Gastroesophageal sphincter (tissue), 4 donors: ENCODE measurements at regions not wholly inside any gene's neighbourhood (a gene's known extent, or its start where the extent isn't known, plus 50 kb on each side); places are given as distances from the start of the nearest gene placed in this dataset.

ENCODE experiments used
- ATAC-seq: fragments of 150-250 bp; one replicate; pipeline ENCODE4 v1.9.1; 2016; ENCODE audit warnings: mild to moderate bottlenecking, moderate library complexity
- H3K27ac ChIP-seq, 4 donors: fragments of 200-600 bp; sonication (generic) in 3 of 4; 1 replicate in 3 of 4; 2 replicates in 1 of 4; pipeline ENCODE4 v1.5.1; 2016 to 2019
- H3K27me3 ChIP-seq: fragments of 200-600 bp; sonication (generic); one replicate; pipeline ENCODE4 v1.5.1; 2019
- H3K36me3 ChIP-seq, 2 donors: fragments of 200-600 bp; sonication (generic); one replicate each; pipeline ENCODE4 v1.5.1; 2019; ENCODE audit warnings: control low read depth in 1 of 2
- H3K4me1 ChIP-seq, 3 donors: fragments of 200-600 bp; sonication (generic); 1 replicate in 2 of 3; 2 replicates in 1 of 3; pipeline ENCODE4 v1.5.1; 2016 to 2019; ENCODE audit warnings: control low read depth in 2 of 3
- H3K4me3 ChIP-seq, 2 donors: fragments of 200-600 bp; sonication (generic); one replicate each; pipeline ENCODE4 v1.5.1; 2019; ENCODE audit warnings: mild to moderate bottlenecking in 1 of 2, moderate library complexity in 1 of 2
- H3K9me3 ChIP-seq, 3 donors: fragments of 200-600 bp; sonication (generic); one replicate each; pipeline ENCODE4 v1.5.1; 2017 to 2019; ENCODE audit warnings: control low read depth in 2 of 3
- EP300 ChIP-seq: sonication (generic); formaldehyde crosslinking; IDR thresholded peaks from one replicate; pipeline ENCODE4 v1.6.1; 2017; ENCODE audit warnings: antibody characterized with exemption, mild to moderate bottlenecking
- POLR2A ChIP-seq, 2 donors: fragments of 450-650 bp; IDR thresholded peaks; one replicate each; pipeline ENCODE4 v1.6.1; 2017; ENCODE audit warnings: antibody characterized with exemption in 2 of 2, mild to moderate bottlenecking in 2 of 2, moderate library complexity in 1 of 2
- POLR2AphosphoS5 ChIP-seq: sonication (generic); formaldehyde crosslinking; IDR thresholded peaks from one replicate; pipeline ENCODE4 v1.6.1; 2017; ENCODE audit warnings: antibody characterized with exemption
- WGBS, 2 donors: methylation state at CpG; one replicate each; pipeline ENCODE4 v1.1.5; 2018; ENCODE audit warnings: low coverage in 1 of 2; 5-methylcytosine and 5-hydroxymethylcytosine counted together
- TF ChIP-seq, protein P1 (sequence below), 4 experiments: fragments of 200-600 bp in 2 of 4; fragments of 450-650 bp in 2 of 4; sonication (generic) in 1 of 4; IDR thresholded peaks; one replicate each; pipeline ENCODE4 v1.5.1; 2017 to 2019; ENCODE audit warnings: antibody characterized with exemption in 4 of 4, mild to moderate bottlenecking in 2 of 4, moderate library complexity in 2 of 4

DNA sequence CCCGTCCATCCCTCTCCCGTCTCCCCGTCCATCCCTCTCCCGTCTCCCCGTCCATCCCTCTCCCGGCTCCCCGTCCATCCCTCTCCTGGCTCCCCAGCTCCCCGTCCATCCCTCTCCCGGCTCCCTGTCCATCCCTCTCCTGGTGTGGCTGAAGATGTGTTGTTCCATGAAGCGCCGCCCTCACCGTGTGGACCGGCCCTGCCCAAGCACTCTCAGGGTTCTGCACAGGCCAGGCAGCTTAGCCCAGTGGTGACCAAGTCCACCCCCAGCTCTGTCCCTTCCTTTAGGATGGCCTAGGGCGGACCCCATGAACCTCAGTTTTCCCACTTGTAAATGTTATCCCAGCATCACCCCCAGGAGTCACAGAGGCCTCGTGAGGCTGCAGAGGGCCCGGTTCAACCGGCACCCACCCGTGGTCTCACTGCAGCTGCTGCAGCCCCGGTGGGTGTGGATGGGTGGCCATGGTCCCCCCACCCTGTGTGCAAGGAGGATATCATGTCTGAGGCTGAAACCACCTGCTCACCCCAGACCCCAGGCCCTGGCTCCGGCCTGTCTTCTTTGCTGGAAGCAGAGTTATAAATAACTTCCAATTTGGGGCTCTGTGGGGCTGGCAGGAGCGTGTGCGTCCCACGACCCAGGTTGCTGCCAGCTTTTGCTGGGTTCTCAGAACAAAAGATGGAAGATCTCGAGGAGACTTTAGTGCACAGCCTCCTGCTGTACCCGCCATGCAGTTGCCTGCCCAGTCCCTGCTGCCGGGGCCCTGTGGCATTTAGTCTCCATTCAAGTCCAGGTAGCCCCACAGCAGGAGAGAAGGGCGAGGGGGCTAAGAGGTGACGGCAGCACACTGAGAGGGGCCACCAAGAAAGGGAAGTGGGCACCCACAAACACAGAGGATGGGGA is 1147.8 kb downstream of the BRD1 start:
- H3K9me3 ChIP-seq: no peaks in the 10 kb centered on the region
- no peaks in the 10 kb centered on the region for H3K4me1 ChIP-seq
- H3K36me3 ChIP-seq: no peaks in the 10 kb centered on the region
- H3K27me3 ChIP-seq: peaks cover 7% of the 10 kb centered on the region
- ATAC-seq: no peak
- H3K4me3 ChIP-seq: no peak overlapping the region
- WGBS, 2 donors: 57 to 75% methylated on average over 3 to 14 of the region's 28 CpGs
- no peak for TF ChIP-seq POLR2A (IDR thresholded peaks at IDR 0.05)
- TF ChIP-seq, protein P1, sequence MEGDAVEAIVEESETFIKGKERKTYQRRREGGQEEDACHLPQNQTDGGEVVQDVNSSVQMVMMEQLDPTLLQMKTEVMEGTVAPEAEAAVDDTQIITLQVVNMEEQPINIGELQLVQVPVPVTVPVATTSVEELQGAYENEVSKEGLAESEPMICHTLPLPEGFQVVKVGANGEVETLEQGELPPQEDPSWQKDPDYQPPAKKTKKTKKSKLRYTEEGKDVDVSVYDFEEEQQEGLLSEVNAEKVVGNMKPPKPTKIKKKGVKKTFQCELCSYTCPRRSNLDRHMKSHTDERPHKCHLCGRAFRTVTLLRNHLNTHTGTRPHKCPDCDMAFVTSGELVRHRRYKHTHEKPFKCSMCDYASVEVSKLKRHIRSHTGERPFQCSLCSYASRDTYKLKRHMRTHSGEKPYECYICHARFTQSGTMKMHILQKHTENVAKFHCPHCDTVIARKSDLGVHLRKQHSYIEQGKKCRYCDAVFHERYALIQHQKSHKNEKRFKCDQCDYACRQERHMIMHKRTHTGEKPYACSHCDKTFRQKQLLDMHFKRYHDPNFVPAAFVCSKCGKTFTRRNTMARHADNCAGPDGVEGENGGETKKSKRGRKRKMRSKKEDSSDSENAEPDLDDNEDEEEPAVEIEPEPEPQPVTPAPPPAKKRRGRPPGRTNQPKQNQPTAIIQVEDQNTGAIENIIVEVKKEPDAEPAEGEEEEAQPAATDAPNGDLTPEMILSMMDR (IDR thresholded peaks at IDR 0.05): no peak
- TF ChIP-seq POLR2AphosphoS5: no peak
- no peak for TF ChIP-seq EP300
- no peak overlapping the region for H3K27ac ChIP-seq

DNA sequence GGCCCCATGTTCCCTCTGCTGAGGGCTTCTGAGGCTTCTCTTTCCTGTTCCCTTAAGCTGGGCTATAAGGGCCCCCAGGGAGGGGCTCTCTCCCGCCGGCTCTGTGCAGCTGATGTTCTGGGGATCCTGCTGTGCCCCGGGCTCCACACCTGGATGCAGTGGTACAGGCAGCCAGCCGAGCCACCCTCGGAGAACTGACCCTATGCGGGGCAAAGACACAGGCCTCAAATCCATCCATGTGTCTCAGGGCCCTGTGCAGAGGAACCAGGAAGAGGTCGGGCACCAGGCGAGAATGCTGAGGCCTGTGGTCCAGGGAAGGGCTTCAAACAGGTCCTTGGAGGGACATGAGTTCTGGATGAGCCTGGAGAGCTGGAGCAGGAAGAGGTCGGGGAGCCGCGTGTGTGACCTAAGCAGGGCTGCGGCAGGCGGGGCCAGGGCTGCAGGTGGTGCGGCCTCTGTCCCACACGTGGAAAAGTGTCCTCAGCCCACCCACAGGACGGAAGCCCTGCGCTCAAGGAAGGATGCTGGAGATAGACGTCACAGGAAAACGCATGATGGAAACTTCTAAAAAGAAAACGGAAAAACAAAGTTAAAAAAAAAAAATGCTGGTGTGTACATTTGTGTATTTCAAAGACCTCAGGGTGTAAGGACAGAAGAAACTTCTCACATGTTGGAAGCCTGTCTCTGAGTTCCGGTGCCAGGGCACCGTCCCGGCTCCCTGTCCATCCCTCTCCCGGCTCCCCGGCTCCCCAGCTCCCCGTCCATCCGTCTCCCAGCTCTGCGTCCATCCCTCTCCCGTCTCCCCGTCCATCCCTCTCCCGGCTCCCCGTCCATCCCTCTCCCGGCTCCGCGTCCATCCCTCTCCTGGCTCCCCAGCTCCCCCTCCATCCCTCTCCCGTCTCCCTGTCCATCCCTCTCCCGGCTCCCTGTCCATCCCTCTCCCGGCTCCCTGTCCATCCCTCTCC is 1149.2 kb downstream of the BRD1 start:
- H3K9me3 ChIP-seq: peaks cover 0 to 3% (median 0%) of the 10 kb centered on the region in 3 donors
- H3K27me3 ChIP-seq: no peaks in the 10 kb centered on the region
- WGBS, 2 donors: 77 to 81% methylated on average over 14 to 24 of the region's 38 CpGs
- no peaks in the 10 kb centered on the region for H3K36me3 ChIP-seq
- TF ChIP-seq POLR2A (IDR thresholded peaks at IDR 0.05): no peak
- no peak for TF ChIP-seq POLR2AphosphoS5
- TF ChIP-seq, protein P1 (IDR thresholded peaks at IDR 0.05): no peak
- no peak for TF ChIP-seq EP300
- no peak for ATAC-seq
- H3K4me3 ChIP-seq: no peak overlapping the region
- H3K27ac ChIP-seq: no peak overlapping the region
- no peaks in the 10 kb centered on the region for H3K4me1 ChIP-seq

DNA sequence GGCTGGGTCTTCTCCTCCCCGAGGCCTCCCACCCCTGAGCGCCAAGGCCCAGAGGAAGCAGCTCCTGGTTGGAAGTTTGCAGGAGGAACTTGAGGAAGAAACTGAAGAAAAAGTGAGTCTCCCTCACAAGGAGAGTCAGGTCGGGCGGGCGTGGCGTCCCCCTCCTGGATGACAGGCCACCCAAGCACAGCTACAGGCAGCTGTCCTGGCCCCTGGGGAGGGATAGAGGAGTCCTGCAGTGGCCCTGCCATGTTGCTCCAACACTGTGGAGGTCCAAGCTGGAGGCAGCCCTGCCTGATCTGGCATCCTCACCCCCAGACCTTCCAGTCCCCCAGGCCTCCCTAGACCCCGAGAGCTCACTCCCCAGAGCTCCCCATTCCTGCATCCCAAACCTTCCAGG is 1150.1 kb downstream of the BRD1 start:
- 60% methylated on average over 1 of the region's 7 CpGs; no CpG with 5 or more reads in 1 of the 2 donors for WGBS, 2 donors
- H3K36me3 ChIP-seq: no peaks in the 10 kb centered on the region
- no peaks in the 10 kb centered on the region for H3K4me1 ChIP-seq
- ATAC-seq: no peak
- H3K27ac ChIP-seq: no peak overlapping the region
- TF ChIP-seq, protein P1 (IDR thresholded peaks at IDR 0.05): no peak
- no peak overlapping the region for H3K4me3 ChIP-seq
- H3K9me3 ChIP-seq: peaks cover 0 to 11% (median 0%) of the 10 kb centered on the region in 3 donors
- no peaks in the 10 kb centered on the region for H3K27me3 ChIP-seq

DNA sequence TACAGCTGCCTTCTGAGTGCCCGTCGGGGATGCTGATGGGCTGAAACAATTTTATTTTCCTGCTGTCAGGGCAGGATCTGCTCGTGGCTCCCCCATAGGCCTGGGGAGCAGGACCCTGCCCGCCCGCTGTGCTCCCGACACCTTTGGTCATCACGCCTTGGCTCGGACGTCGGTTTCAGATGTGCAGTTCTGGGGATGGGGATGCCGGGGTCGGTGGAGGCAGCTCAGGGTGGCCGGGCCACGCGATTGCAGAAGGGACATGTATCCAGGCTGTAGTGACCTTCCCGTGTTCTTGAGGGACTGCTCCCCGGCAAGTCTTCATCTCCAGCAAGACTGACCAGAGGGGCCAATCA is 1150.5 kb downstream of the BRD1 start:
- ATAC-seq: no peak
- 100% methylated on average over 1 of the region's 17 CpGs; no CpG with 5 or more reads in 1 of the 2 donors for WGBS, 2 donors
- peaks cover 0 to 16% (median 0%) of the 10 kb centered on the region in 3 donors for H3K9me3 ChIP-seq
- H3K27ac ChIP-seq: no peak overlapping the region
- no peak overlapping the region for H3K4me3 ChIP-seq
- H3K4me1 ChIP-seq: no peaks in the 10 kb centered on the region
- H3K27me3 ChIP-seq: no peaks in the 10 kb centered on the region
- TF ChIP-seq POLR2AphosphoS5: no peak
- no peak for TF ChIP-seq EP300
- TF ChIP-seq, protein P1 (IDR thresholded peaks at IDR 0.05): no peak
- H3K36me3 ChIP-seq: no peaks in the 10 kb centered on the region
